ENCODE measurements at regions not wholly inside any gene's neighbourhood (a gene's known extent, or its start where the extent isn't known, plus 50 kb on each side); places are given as distances from the start of the nearest gene placed in this dataset.
A peak's percentile ranks its signal among the peaks of the same experiment; 100 is the strongest.

DNA sequence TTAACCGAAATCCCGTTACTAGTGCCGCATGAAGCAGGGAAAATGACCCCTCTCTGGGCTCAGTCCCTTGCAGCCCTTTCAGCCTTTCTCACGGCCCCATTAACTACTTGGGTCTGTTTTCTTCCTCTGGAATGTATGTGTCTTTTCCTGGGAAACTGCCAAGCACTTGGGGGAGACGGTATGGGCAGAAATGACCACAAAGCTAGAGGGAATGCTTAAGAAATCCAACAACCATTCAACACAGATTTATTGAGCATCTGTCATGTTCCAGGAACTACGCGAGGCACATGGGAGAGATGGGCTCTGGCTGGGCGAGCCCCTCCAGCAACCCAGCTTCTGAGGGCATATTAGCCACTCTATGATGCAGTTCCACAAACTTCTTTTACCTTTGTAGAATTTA lies 462.6 kb downstream of the BUD13 start (continued):
- peak; percentile 53; the same call in 1 of the 2 replicates for TF ChIP-seq MAX (IDR thresholded peaks at IDR 0.05; ENCODE audit: low read depth)
- no peak for TF ChIP-seq RFX5 (IDR thresholded peaks at IDR 0.05; ENCODE audit: low read length)
- peak; percentile 25; the same call in 1 of the 2 replicates for TF ChIP-seq RXRA (IDR thresholded peaks at IDR 0.05; ENCODE audit: borderline replicate concordance, low read depth)
- TF ChIP-seq POLR2AphosphoS5 (IDR thresholded peaks at IDR 0.05; ENCODE audit: low read depth, low read length) = peak; percentile 33; the same call in 1 of the 2 replicates
- peak; percentile 14; the same call in 1 of the 2 replicates for TF ChIP-seq RCOR1 (IDR thresholded peaks at IDR 0.05; ENCODE audit: low read length)
- TF ChIP-seq NFIC (IDR thresholded peaks at IDR 0.05; ENCODE audit: borderline replicate concordance) = peak; percentile 90
- TF ChIP-seq TAF1 (IDR thresholded peaks at IDR 0.05; ENCODE audit: borderline replicate concordance, low read depth, low read length) = no peak
- TF ChIP-seq, protein P1, sequence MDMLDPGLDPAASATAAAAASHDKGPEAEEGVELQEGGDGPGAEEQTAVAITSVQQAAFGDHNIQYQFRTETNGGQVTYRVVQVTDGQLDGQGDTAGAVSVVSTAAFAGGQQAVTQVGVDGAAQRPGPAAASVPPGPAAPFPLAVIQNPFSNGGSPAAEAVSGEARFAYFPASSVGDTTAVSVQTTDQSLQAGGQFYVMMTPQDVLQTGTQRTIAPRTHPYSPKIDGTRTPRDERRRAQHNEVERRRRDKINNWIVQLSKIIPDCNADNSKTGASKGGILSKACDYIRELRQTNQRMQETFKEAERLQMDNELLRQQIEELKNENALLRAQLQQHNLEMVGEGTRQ (IDR thresholded peaks at IDR 0.05; ENCODE audit: borderline replicate concordance, low read depth, low read length) = no peak

DNA sequence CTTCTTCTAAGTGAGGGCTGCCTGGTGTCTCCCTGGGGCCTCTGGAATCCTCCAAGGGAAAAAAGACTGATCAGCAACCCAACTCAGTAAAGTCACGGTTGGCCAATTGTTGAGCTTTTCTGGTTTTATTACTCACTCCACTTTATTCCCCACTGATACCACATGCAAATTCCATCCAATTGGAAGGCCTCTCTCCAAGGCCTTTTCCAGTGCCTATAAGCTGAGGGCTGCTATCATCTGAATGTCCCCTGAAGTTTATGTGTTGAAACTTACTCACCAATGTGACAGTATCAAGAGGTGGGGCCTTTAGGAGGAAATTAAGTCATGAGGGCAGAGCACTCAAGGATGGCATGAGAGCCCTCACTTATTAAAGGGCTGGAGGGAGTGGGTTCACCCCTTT lies 463.3 kb downstream of the BUD13 start:
- H3K4me2 ChIP-seq = no peak overlapping the region
- POLR2A ChIA-PET = no interaction called here

More for the DNA sequence above, 463.3 kb downstream of the BUD13 start:
- H3K9me2 ChIP-seq = no peaks in the 10 kb centered on the region
- peaks cover 27 to 42% of the 10 kb centered on the region in 2 experiments for H3K4me1 ChIP-seq (ENCODE audit: control insufficient read depth in 1 of 2, insufficient read depth in 2 of 2, low read depth in 1 of 2, low read length in 1 of 2)
- H3K79me2 ChIP-seq (ENCODE audit: insufficient read depth) = no peaks in the 10 kb centered on the region
- DNase-seq = no peak
- CTCF ChIA-PET = interaction anchor here (1.2 to 1.4 kb wide), 2 partner anchors 75 to 190 kb away, joined by 3 to 4 read pairs; no protein-coding TSS in a partner anchor
- H4K20me1 ChIP-seq (ENCODE audit: insufficient read depth) = no peaks in the 10 kb centered on the region
- TF ChIP-seq RFX5 (IDR thresholded peaks at IDR 0.05; ENCODE audit: low read length) (no peak), PBX3 (IDR thresholded peaks at IDR 0.05) (no peak), MEF2A (IDR thresholded peaks at IDR 0.05; ENCODE audit: borderline replicate concordance, low read depth) (no peak), EP300 (IDR thresholded peaks at IDR 0.05; ENCODE audit: borderline replicate concordance in 1 of 2, low read depth in 1 of 2, low read length in 1 of 2) (no peak), FOXJ3 (CRISPR knock-in tag; IDR thresholded peaks at IDR 0.05) (no peak), CHD2 (IDR thresholded peaks at IDR 0.05; ENCODE audit: low read length, partially characterized antibody) (no peak), TCF12 (IDR thresholded peaks at IDR 0.05) (no peak), RCOR1 (IDR thresholded peaks at IDR 0.05; ENCODE audit: low read length) (no peak), FOSL2 (IDR thresholded peaks at IDR 0.05; ENCODE audit: borderline replicate concordance, low read depth) (no peak), ELF1 (IDR thresholded peaks at IDR 0.05) (no peak)
- TF ChIP-seq, protein P2, sequence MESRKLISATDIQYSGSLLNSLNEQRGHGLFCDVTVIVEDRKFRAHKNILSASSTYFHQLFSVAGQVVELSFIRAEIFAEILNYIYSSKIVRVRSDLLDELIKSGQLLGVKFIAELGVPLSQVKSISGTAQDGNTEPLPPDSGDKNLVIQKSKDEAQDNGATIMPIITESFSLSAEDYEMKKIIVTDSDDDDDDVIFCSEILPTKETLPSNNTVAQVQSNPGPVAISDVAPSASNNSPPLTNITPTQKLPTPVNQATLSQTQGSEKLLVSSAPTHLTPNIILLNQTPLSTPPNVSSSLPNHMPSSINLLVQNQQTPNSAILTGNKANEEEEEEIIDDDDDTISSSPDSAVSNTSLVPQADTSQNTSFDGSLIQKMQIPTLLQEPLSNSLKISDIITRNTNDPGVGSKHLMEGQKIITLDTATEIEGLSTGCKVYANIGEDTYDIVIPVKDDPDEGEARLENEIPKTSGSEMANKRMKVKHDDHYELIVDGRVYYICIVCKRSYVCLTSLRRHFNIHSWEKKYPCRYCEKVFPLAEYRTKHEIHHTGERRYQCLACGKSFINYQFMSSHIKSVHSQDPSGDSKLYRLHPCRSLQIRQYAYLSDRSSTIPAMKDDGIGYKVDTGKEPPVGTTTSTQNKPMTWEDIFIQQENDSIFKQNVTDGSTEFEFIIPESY (IDR thresholded peaks at IDR 0.05; ENCODE audit: borderline replicate concordance, low read depth) = no peak
- TF ChIP-seq, protein P3, sequence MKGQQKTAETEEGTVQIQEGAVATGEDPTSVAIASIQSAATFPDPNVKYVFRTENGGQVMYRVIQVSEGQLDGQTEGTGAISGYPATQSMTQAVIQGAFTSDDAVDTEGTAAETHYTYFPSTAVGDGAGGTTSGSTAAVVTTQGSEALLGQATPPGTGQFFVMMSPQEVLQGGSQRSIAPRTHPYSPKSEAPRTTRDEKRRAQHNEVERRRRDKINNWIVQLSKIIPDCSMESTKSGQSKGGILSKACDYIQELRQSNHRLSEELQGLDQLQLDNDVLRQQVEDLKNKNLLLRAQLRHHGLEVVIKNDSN (IDR thresholded peaks at IDR 0.05; ENCODE audit: borderline replicate concordance, low read depth) = no peak
- H3K27me3 ChIP-seq (ENCODE audit: insufficient read depth) = no peaks in the 10 kb centered on the region
- peaks cover 4% of the 10 kb centered on the region for H3F3A ChIP-seq (replicated peaks; ENCODE audit: insufficient read depth)
- WGBS (ENCODE audit: low lambda C conversion rate) = 91% methylated on average over 1 of the region's 1 CpG
- H3K4me3 ChIP-seq (ENCODE audit: low read depth in 2 of 2, low read length in 1 of 2) = no peak overlapping the region
- H3K36me3 ChIP-seq (replicated peaks in 1 of 2; ENCODE audit: control insufficient read depth in 1 of 2, insufficient read depth in 2 of 2, low read length in 1 of 2) = no peaks in the 10 kb centered on the region
- H3K27ac ChIP-seq (ENCODE audit: low read depth in 2 of 2, low read length in 1 of 2) = peak overlapping the region; percentile 68 to 100; a peak in 2 of 4 replicates
- H2AFZ ChIP-seq (ENCODE audit: low read depth) = no peak overlapping the region
- H3K9me3 ChIP-seq = no peaks in the 10 kb centered on the region
- H3K9ac ChIP-seq = no peak overlapping the region

Data from SK-N-SH (cell line).